HG03103 (cell line): ENCODE measurements at regions not wholly inside any gene's neighbourhood (a gene's known extent, or its start where the extent isn't known, plus 50 kb on each side); places are given as distances from the start of the nearest gene placed in this dataset.
"Not testable (repeated sequence)": the region's sequence is repeated elsewhere in the genome, so short reads cannot be mapped to it uniquely, and the experiment has no call there.

Experiments
- ATAC-seq: cut with Tn5 transposase; IDR thresholded peaks from one replicate; pipeline ENCODE4 v1.9.1; 2021; ENCODE audit warnings: low read depth; ENCODE audit not compliant: unreplicated experiment

GRCh38 chr1:163562355-163562754 lies 240.6 kb downstream of the NUF2 start:
- no peak for ATAC-seq

GRCh38 chr1:163565166-163565565 lies 243.4 kb downstream of the NUF2 start:
- no peak for ATAC-seq

- no peak for ATAC-seq
Observed at GRCh38 chr1:163570071-163570470, 248.3 kb downstream of the NUF2 start.

- no peak for ATAC-seq
Observed at GRCh38 chr1:163571950-163572349, 250.2 kb downstream of the NUF2 start.

- no peak for ATAC-seq
Observed at GRCh38 chr1:163574119-163574518, 252.4 kb downstream of the NUF2 start.

- no peak for ATAC-seq
Observed at GRCh38 chr1:163580926-163581325, 259.2 kb downstream of the NUF2 start.

GRCh38 chr1:163583661-163584181 lies 262.0 kb downstream of the NUF2 start:
- ATAC-seq = no peak

- no peak for ATAC-seq
Observed at GRCh38 chr1:163585796-163586195, 264.0 kb downstream of the NUF2 start.

GRCh38 chr1:163588796-163589195 lies 267.0 kb downstream of the NUF2 start:
- no peak for ATAC-seq

- ATAC-seq = no peak
Observed at GRCh38 chr1:163589735-163590134, 268.0 kb downstream of the NUF2 start.

- ATAC-seq = not testable (repeated sequence)
Observed at GRCh38 chr1:163591131-163591530, 269.4 kb downstream of the NUF2 start.

GRCh38 chr1:163592623-163593022 lies 270.9 kb downstream of the NUF2 start:
- ATAC-seq = not testable (repeated sequence)

GRCh38 chr1:163596106-163596505 lies 274.4 kb downstream of the NUF2 start:
- not testable (repeated sequence) for ATAC-seq

- ATAC-seq = no peak
Observed at GRCh38 chr1:163596541-163597258, 274.9 kb downstream of the NUF2 start.

GRCh38 chr1:163604321-163604720 lies 282.6 kb downstream of the NUF2 start:
- ATAC-seq = no peak

- ATAC-seq = no peak
Observed at GRCh38 chr1:163604896-163605295, 283.1 kb downstream of the NUF2 start.

- ATAC-seq = no peak
Observed at GRCh38 chr1:163608979-163609378, 287.2 kb downstream of the NUF2 start.

- no peak for ATAC-seq
Observed at GRCh38 chr1:163609858-163610257, 288.1 kb downstream of the NUF2 start.

- no peak for ATAC-seq
Observed at GRCh38 chr1:163610486-163610885, 288.7 kb downstream of the NUF2 start.

GRCh38 chr1:163614361-163614760 lies 292.6 kb downstream of the NUF2 start:
- no peak for ATAC-seq

GRCh38 chr1:163628034-163628773 lies 306.4 kb downstream of the NUF2 start:
- no peak for ATAC-seq

GRCh38 chr1:163632269-163632668 lies 310.5 kb downstream of the NUF2 start:
- ATAC-seq = no peak
